ENCODE measurements at regions not wholly inside any gene's neighbourhood (a gene's known extent, or its start where the extent isn't known, plus 50 kb on each side); places are given as distances from the start of the nearest gene placed in this dataset.

DNA sequence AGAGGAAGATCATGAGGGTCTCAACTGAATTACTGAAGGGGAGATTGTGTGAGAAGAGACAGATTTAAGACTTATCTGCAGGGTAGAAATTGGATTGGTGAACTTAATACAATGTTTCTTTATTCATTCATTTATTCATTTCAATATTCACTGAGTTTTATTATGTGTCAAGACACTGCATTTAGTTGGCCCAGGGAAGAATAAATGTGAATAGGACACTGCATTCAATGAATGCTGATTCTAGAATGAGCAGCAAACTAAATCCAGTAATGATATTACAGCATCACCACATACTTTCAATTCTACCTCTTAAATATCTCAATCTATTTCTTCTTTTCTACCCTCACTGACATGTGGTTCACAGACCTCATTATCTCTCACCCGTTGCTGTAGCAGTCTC is 149.0 kb upstream of the TACR1 start:
- ChIA-PET CTCF (interaction anchor here (1.0 to 1.3 kb wide), 2 partner anchors 34 to 123 kb away, joined by 3 to 6 read pairs; no protein-coding TSS in a partner anchor), POLR2A (no interaction called here), SMC1A (ENCODE audit: uncharacterized antibody, unreplicated experiment) (interaction anchor here (1.5 kb wide), 1 partner anchor 19 kb away, joined by 5 read pairs; no protein-coding TSS in a partner anchor), RAD21 (ENCODE audit: unreplicated experiment) (no interaction called here)
- FAIRE-seq (no peak), DNase-seq (ENCODE audit: low read depth, low spot score) (no peak), ATAC-seq (peak; percentile 23; the same call in 2 of the 3 replicates)
- H3K9me3 ChIP-seq (replicated peaks; ENCODE audit: control insufficient read depth, insufficient read depth, low read length) = peaks cover 5% of the 10 kb centered on the region; the same call in 2 of the 3 replicates
- TF ChIP-seq KLF5 (IDR thresholded peaks at IDR 0.05; ENCODE audit: partially characterized antibody) = no peak
- no peak for TF ChIP-seq JUNB (IDR thresholded peaks at IDR 0.05)
- TF ChIP-seq SIX5 (IDR thresholded peaks at IDR 0.05; ENCODE audit: low read depth, low read length, severe bottlenecking) = no peak
- TF ChIP-seq ZNF274 (IDR thresholded peaks at IDR 0.05; ENCODE audit: insufficient read depth, insufficient read length) = no peak
- no peak for TF ChIP-seq CBFB (IDR thresholded peaks at IDR 0.05; ENCODE audit: low read depth)
- TF ChIP-seq BCL11A (IDR thresholded peaks at IDR 0.05; ENCODE audit: low read depth, low read length) = no peak
- TF ChIP-seq ZNF207 (IDR thresholded peaks at IDR 0.05; ENCODE audit: borderline replicate concordance) = no peak
- TF ChIP-seq IKZF1 (conservative IDR thresholded peaks at IDR 0.05) = no peak
- TF ChIP-seq RFX5 (IDR thresholded peaks at IDR 0.05; ENCODE audit: low read depth, low read length) = no peak
- TF ChIP-seq TCF12 (IDR thresholded peaks at IDR 0.05; ENCODE audit: low read depth, low read length) = no peak
- TF ChIP-seq, protein P1, sequence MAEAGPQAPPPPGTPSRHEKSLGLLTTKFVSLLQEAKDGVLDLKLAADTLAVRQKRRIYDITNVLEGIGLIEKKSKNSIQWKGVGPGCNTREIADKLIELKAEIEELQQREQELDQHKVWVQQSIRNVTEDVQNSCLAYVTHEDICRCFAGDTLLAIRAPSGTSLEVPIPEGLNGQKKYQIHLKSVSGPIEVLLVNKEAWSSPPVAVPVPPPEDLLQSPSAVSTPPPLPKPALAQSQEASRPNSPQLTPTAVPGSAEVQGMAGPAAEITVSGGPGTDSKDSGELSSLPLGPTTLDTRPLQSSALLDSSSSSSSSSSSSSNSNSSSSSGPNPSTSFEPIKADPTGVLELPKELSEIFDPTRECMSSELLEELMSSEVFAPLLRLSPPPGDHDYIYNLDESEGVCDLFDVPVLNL (IDR thresholded peaks at IDR 0.05; ENCODE audit: low read depth, low read length) = no peak
- no peak for TF ChIP-seq ZNF384 (IDR thresholded peaks at IDR 0.05; ENCODE audit: borderline replicate concordance, low read depth, low read length)
- no peak for TF ChIP-seq YY1 (IDR thresholded peaks at IDR 0.05; ENCODE audit: low read depth, low read length)
- no peaks in the 10 kb centered on the region for H3K4me1 ChIP-seq (ENCODE audit: control insufficient read depth, insufficient read depth, low read length)
- no peak overlapping the region for H3K9ac ChIP-seq (ENCODE audit: control insufficient read depth, insufficient read depth, low read length)
- H4K20me1 ChIP-seq (ENCODE audit: control insufficient read depth, insufficient read depth) = no peaks in the 10 kb centered on the region
- no peaks in the 10 kb centered on the region for H3K79me2 ChIP-seq (ENCODE audit: control insufficient read depth, insufficient read depth, low read length)
- intact Hi-C loops (cut with micrococcal nuclease; ENCODE audit: unreplicated experiment) = no loop called here
- 7% methylated on average over 1 of the region's 1 CpG for WGBS (ENCODE audit: insufficient coverage, insufficient replicate concordance, low lambda C conversion rate, missing lambda C conversion rate)
- no peaks in the 10 kb centered on the region for H3K27me3 ChIP-seq (replicated peaks in 1 of 2; ENCODE audit: control insufficient read depth in 2 of 2, insufficient read depth in 2 of 2, low read length in 1 of 2)
- no peak overlapping the region for H3K4me2 ChIP-seq (ENCODE audit: control insufficient read depth, insufficient read depth)
- H3K4me3 ChIP-seq = no peak overlapping the region
- H3K36me3 ChIP-seq (ENCODE audit: control insufficient read depth in 2 of 2, insufficient read depth in 2 of 2, low read length in 1 of 2) = no peaks in the 10 kb centered on the region; a peak in 1 of 4 replicates
- in situ Hi-C loops (cut with MboI) = no loop called here
- H3K27ac ChIP-seq (ENCODE audit: control insufficient read depth, insufficient read depth) = no peak overlapping the region
- BruUV-seq (replicated peaks) = no TSS peak
- H2AFZ ChIP-seq (ENCODE audit: control insufficient read depth, low read depth, low read length) = no peak overlapping the region

All from GM12878 (cell line).